Medulla oblongata (tissue), 1 donor: ENCODE measurements at regions not wholly inside any gene's neighbourhood (a gene's known extent, or its start where the extent isn't known, plus 50 kb on each side); places are given as distances from the start of the nearest gene placed in this dataset.

ENCODE experiments used
- DNase-seq: peaks from one replicate; pipeline ENCODE4 v3.0.0-alpha.2; 2015; ENCODE audit errors: extremely low spot score

- DNase-seq = no peak
Observed at GRCh38 chr7:97466999-97467740, 264.7 kb upstream of the TAC1 start.

GRCh38 chr7:97468493-97468892 is 263.4 kb upstream of the TAC1 start:
- no peak for DNase-seq

GRCh38 chr7:97470726-97471125 is 261.2 kb upstream of the TAC1 start:
- DNase-seq = no peak

GRCh38 chr7:97471491-97471890 is 260.4 kb upstream of the TAC1 start:
- DNase-seq = no peak

- DNase-seq = no peak
Observed at GRCh38 chr7:97479740-97480290, 252.1 kb upstream of the TAC1 start.

- peak; percentile 70 for DNase-seq
Observed at GRCh38 chr7:97480772-97481390, 251.0 kb upstream of the TAC1 start.

GRCh38 chr7:97495487-97495886 is 236.4 kb upstream of the TAC1 start:
- DNase-seq = no peak

- DNase-seq = peak; percentile 66
Observed at GRCh38 chr7:97499204-97499603, 232.7 kb upstream of the TAC1 start.

- no peak for DNase-seq
Observed at GRCh38 chr7:97503367-97504094, 228.4 kb upstream of the TAC1 start.

GRCh38 chr7:97506728-97507127 is 225.2 kb upstream of the TAC1 start:
- DNase-seq = no peak

GRCh38 chr7:97512441-97513207 is 219.3 kb upstream of the TAC1 start:
- no peak for DNase-seq

GRCh38 chr7:97513326-97513725 is 218.6 kb upstream of the TAC1 start:
- DNase-seq = no peak

GRCh38 chr7:97541188-97541587 is 190.7 kb upstream of the TAC1 start:
- DNase-seq = no peak

GRCh38 chr7:97555857-97556421 is 175.9 kb upstream of the TAC1 start:
- peak; percentile 27 for DNase-seq

GRCh38 chr7:97565665-97566064 is 166.2 kb upstream of the TAC1 start:
- no peak for DNase-seq

- no peak for DNase-seq
Observed at GRCh38 chr7:97573065-97573464, 158.8 kb upstream of the TAC1 start.

GRCh38 chr7:97576043-97576442 is 155.8 kb upstream of the TAC1 start:
- no peak for DNase-seq

- DNase-seq = no peak
Observed at GRCh38 chr7:97578225-97578624, 153.7 kb upstream of the TAC1 start.

GRCh38 chr7:97580205-97580604 is 151.7 kb upstream of the TAC1 start:
- no peak for DNase-seq

- no peak for DNase-seq
Observed at GRCh38 chr7:97595439-97595838, 136.4 kb upstream of the TAC1 start.

- DNase-seq = no peak
Observed at GRCh38 chr7:97601931-97602457, 129.9 kb upstream of the TAC1 start.
